SK-N-SH treated with all-trans-retinoic acid at 6 μM for 48 hours (cell line): ENCODE measurements at regions not wholly inside any gene's neighbourhood (a gene's known extent, or its start where the extent isn't known, plus 50 kb on each side); places are given as distances from the start of the nearest gene placed in this dataset.
A peak's percentile ranks its signal among the peaks of the same experiment; 100 is the strongest.

Experiments used
- ATAC-seq: fragments of 200-7000 bp; cut with Tn5 transposase; 3 replicates; pipeline ENCODE4 v1.9.1; 2020; ENCODE audit warnings: mild to moderate bottlenecking, moderate library complexity
- BACH2 ChIP-seq: fragments of 250-450 bp; sonication (Bioruptor Pico); IDR thresholded peaks from 2 replicates; pipeline ENCODE4 v1.9.0; 2021; ENCODE audit warnings: mild to moderate bottlenecking, borderline replicate concordance
- CSDC2 ChIP-seq: fragments of 250-450 bp; sonication (Bioruptor Pico); IDR thresholded peaks from 2 replicates; pipeline ENCODE4 v1.5.0; 2020; ENCODE audit warnings: mild to moderate bottlenecking, moderate library complexity
- ESRRG ChIP-seq: fragments of 250-450 bp; sonication (Bioruptor Pico); IDR thresholded peaks from 2 replicates; pipeline ENCODE4 v1.6.1; 2021; ENCODE audit warnings: mild to moderate bottlenecking
- GLIS3 ChIP-seq: fragments of 250-450 bp; sonication (Bioruptor Pico); IDR thresholded peaks from 2 replicates; pipeline ENCODE4 v1.5.0; 2020; ENCODE audit warnings: mild to moderate bottlenecking, moderate library complexity
- ISL1 ChIP-seq: fragments of 250-450 bp; sonication (Bioruptor Pico); IDR thresholded peaks from 2 replicates; pipeline ENCODE4 v2.1.2; 2022; ENCODE audit warnings: mild to moderate bottlenecking, moderate library complexity
- OSR1 ChIP-seq: fragments of 250-450 bp; sonication (Bioruptor Pico); IDR thresholded peaks from 2 replicates; pipeline ENCODE4 v1.8.0; 2022; ENCODE audit warnings: moderate library complexity, mild to moderate bottlenecking, inconsistent platforms
- PPARA ChIP-seq: fragments of 250-450 bp; sonication (Bioruptor Pico); IDR thresholded peaks from 2 replicates; pipeline ENCODE4 v1.5.0; 2020; ENCODE audit warnings: mild to moderate bottlenecking, borderline replicate concordance
- RARB ChIP-seq: fragments of 250-450 bp; sonication (Bioruptor Pico); IDR thresholded peaks from 2 replicates; pipeline ENCODE4 v1.8.0; 2021; ENCODE audit warnings: mild to moderate bottlenecking, moderate library complexity
- SNAI2 ChIP-seq: fragments of 250-450 bp; sonication (Bioruptor Pico); IDR thresholded peaks from 2 replicates; pipeline ENCODE4 v1.5.0; 2020; ENCODE audit warnings: mild to moderate bottlenecking, moderate library complexity
- TCF4 ChIP-seq: fragments of 250-450 bp; sonication (Bioruptor Pico); IDR thresholded peaks from 2 replicates; pipeline ENCODE4 v1.8.0; 2021; ENCODE audit warnings: mild to moderate bottlenecking, moderate library complexity, borderline replicate concordance
- TOX ChIP-seq: fragments of 250-450 bp; sonication (Bioruptor Pico); IDR thresholded peaks from 2 replicates; pipeline ENCODE4 v1.8.0; 2021; ENCODE audit warnings: mild to moderate bottlenecking, moderate library complexity, borderline replicate concordance
- ZC3H10 ChIP-seq: fragments of 250-450 bp; sonication (Bioruptor Pico); IDR thresholded peaks from 2 replicates; pipeline ENCODE4 v1.5.1; 2021; ENCODE audit warnings: mild to moderate bottlenecking, moderate library complexity
- ZFP3 ChIP-seq: fragments of 250-450 bp; sonication (Bioruptor Pico); IDR thresholded peaks from 2 replicates; pipeline ENCODE4 v1.5.0; 2020; ENCODE audit warnings: mild to moderate bottlenecking, moderate library complexity
- ZFP30 ChIP-seq: fragments of 450-650 bp; formaldehyde crosslinking; IDR thresholded peaks from 2 replicates; pipeline ENCODE4 v1.5.0; 2022; ENCODE audit warnings: mild to moderate bottlenecking, moderate library complexity
- ZNF565 ChIP-seq: fragments of 450-650 bp; formaldehyde crosslinking; conservative IDR thresholded peaks from 2 replicates; pipeline ENCODE4 v1.5.0; 2020; ENCODE audit warnings: low read depth, mild to moderate bottlenecking, moderate library complexity
- ZNF70 ChIP-seq: fragments of 450-650 bp; formaldehyde crosslinking; IDR thresholded peaks from 2 replicates; pipeline ENCODE4 v1.5.0; 2020; ENCODE audit warnings: mild to moderate bottlenecking, moderate library complexity
- ZNF8 ChIP-seq: fragments of 450-650 bp; formaldehyde crosslinking; IDR thresholded peaks from 2 replicates; pipeline ENCODE4 v1.5.0; 2020; ENCODE audit warnings: mild to moderate bottlenecking, moderate library complexity
- TF ChIP-seq, protein P1 (sequence below): fragments of 250-450 bp; sonication (Bioruptor Pico); IDR thresholded peaks from 2 replicates; pipeline ENCODE4 v1.5.1; 2021; ENCODE audit warnings: mild to moderate bottlenecking, moderate library complexity
- TF ChIP-seq, protein P2 (sequence below): fragments of 250-450 bp; sonication (Bioruptor Pico); IDR thresholded peaks from 2 replicates; pipeline ENCODE4 v1.8.0; 2021; ENCODE audit warnings: low read depth, mild to moderate bottlenecking, moderate library complexity, borderline replicate concordance
- TF ChIP-seq, protein P3 (sequence below): fragments of 250-450 bp; sonication (Bioruptor Pico); IDR thresholded peaks from 2 replicates; pipeline ENCODE4 v1.8.0; 2020; ENCODE audit warnings: mild to moderate bottlenecking, moderate library complexity, borderline replicate concordance
- TF ChIP-seq, protein P4 (sequence below): fragments of 250-450 bp; sonication (Bioruptor Pico); IDR thresholded peaks from 2 replicates; pipeline ENCODE4 v1.5.1; 2020; ENCODE audit warnings: low read depth, mild to moderate bottlenecking, moderate library complexity

DNA sequence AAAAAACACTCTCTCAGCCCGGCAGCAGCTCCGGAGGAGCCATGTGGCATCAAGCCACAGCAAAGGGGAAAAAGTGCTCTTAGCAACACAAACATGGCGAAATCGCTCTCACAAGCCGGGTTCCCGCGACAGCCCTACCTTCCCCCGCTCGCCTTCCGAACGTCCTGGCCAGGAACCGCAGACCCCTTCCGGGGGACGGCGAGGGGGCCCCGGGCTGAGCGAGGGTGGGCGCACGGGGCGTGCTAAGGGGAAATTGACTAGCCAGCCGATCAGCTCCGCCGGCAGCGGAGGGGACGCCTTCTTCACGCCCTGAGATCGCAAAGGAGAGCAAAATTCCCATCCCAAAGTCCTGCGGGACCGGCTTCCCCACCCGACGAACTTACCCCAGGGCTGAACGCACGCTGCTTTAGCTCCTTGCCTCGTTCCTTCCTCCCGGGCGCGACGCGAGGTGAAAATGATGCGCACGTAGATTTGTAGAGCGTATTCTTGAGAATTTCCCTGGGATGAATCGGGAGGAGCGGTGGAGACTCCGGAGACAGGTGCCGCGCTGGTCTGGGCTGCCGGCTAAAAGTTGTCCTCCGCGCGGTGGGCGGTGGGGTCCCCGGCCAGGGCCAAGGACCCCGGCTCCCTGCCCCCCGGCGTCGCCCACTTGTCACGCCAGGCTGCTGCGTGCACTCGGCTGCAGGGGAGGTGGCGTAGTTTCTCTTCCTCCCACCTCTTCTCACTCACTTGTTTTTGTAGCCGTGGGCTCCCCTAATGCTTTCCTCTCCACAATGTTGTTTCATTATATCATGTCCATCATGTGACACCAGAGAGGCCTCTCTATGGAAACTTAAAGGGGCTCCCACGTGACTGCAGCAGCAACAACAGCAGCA is 220.1 kb upstream of the MKLN1 start:
- ATAC-seq: peak; percentile 53
- TF ChIP-seq OSR1 (CRISPR knock-in tag) (no peak), ZNF565 (CRISPR knock-in tag) (0 out of 2 replicates have a peak, but pooled peaks have one; percentile 34), ZFP3 (no peak), SNAI2 (peak; percentile 13; the same call in 1 of the 2 replicates), ZNF8 (CRISPR knock-in tag) (no peak), ZC3H10 (CRISPR knock-in tag) (no peak), ZNF70 (CRISPR knock-in tag) (no peak), TCF4 (CRISPR knock-in tag) (no peak), GLIS3 (no peak), BACH2 (no peak), TOX (CRISPR knock-in tag) (no peak), ISL1 (CRISPR knock-in tag) (no peak)
- TF ChIP-seq, protein P1, sequence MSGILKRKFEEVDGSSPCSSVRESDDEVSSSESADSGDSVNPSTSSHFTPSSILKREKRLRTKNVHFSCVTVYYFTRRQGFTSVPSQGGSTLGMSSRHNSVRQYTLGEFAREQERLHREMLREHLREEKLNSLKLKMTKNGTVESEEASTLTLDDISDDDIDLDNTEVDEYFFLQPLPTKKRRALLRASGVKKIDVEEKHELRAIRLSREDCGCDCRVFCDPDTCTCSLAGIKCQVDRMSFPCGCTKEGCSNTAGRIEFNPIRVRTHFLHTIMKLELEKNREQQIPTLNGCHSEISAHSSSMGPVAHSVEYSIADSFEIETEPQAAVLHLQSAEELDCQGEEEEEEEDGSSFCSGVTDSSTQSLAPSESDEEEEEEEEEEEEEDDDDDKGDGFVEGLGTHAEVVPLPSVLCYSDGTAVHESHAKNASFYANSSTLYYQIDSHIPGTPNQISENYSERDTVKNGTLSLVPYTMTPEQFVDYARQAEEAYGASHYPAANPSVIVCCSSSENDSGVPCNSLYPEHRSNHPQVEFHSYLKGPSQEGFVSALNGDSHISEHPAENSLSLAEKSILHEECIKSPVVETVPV (CRISPR knock-in tag): no peak
- TF ChIP-seq, protein P2, sequence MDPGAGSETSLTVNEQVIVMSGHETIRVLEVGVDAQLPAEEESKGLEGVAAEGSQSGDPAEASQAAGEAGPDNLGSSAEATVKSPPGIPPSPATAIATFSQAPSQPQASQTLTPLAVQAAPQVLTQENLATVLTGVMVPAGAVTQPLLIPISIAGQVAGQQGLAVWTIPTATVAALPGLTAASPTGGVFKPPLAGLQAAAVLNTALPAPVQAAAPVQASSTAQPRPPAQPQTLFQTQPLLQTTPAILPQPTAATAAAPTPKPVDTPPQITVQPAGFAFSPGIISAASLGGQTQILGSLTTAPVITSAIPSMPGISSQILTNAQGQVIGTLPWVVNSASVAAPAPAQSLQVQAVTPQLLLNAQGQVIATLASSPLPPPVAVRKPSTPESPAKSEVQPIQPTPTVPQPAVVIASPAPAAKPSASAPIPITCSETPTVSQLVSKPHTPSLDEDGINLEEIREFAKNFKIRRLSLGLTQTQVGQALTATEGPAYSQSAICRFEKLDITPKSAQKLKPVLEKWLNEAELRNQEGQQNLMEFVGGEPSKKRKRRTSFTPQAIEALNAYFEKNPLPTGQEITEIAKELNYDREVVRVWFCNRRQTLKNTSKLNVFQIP (CRISPR knock-in tag): no peak
- TF ChIP-seq, protein P3, sequence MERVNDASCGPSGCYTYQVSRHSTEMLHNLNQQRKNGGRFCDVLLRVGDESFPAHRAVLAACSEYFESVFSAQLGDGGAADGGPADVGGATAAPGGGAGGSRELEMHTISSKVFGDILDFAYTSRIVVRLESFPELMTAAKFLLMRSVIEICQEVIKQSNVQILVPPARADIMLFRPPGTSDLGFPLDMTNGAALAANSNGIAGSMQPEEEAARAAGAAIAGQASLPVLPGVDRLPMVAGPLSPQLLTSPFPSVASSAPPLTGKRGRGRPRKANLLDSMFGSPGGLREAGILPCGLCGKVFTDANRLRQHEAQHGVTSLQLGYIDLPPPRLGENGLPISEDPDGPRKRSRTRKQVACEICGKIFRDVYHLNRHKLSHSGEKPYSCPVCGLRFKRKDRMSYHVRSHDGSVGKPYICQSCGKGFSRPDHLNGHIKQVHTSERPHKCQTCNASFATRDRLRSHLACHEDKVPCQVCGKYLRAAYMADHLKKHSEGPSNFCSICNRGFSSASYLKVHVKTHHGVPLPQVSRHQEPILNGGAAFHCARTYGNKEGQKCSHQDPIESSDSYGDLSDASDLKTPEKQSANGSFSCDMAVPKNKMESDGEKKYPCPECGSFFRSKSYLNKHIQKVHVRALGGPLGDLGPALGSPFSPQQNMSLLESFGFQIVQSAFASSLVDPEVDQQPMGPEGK (CRISPR knock-in tag): no peak

DNA sequence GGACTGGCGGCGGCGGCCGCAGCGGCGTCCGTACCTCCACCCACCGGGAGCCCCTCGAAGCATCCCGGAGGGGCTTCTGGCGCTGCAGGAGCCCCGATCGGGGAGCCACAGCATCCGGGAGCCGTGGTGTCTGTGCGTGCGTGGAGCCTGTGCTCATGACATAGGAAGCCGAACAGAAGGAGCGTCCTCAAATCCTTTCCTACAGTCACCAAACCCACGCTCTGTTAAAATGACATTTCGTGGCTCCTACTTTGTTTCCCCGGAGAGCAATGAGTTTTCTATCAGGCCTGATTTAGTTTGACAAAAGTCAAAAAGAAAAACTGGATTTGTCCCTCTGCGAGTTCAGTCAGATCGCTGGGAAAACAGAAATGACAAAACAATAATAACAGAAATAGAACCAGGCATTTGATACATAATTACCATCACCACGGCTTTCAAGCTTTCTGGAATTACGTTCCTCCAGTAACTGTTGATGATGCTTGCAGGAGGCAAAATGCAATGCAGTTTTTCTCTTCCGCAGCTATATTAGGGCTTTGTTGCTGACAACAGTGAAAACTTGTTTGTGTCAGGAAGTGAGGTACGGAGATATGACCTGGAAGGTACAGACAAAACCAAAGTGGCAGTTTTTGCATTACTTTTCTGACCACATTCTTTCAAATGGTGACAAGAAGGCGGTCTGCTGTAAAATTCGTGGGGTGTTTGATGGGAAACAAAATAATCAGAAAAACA is 219.3 kb upstream of the MKLN1 start:
- no peak for ATAC-seq
- no peak for TF ChIP-seq ZNF8 (CRISPR knock-in tag)
- no peak for TF ChIP-seq ESRRG (CRISPR knock-in tag)
- TF ChIP-seq PPARA (CRISPR knock-in tag): no peak
- TF ChIP-seq, protein P2 (CRISPR knock-in tag): no peak

DNA sequence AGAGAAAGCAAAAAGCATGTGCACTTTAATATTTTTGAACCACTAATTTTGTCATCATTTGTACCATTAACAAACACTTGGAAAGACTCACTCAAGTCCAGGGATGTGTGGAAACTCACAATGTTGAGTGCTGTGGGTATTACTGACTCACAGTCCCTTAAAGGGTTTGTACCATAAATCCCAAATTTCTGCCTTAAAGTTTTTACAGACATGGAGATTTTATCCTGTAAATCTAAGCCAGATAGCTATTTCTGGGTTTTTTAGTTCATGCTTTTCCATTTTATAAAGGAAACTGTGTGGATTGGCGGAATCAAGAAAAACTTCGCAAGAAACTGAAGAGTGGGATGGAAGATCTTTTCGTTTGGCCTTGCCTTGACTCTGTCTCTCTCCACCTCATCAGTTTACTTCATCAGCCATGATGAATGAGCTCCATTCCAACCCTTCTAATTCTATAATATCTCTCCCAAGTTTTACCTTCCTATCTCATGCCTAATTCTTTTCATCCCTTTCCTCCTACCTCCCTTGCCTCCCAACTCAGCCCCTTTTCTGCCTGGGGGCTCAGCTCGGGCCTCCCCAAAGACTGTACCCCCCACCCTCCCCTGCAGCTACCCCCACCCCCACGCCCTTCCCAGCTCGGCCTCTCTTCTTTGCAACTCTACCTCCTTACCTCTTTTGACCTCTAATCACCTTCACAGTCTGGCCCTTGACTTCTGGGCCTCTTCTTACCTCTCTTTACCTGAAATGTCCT is 218.5 kb upstream of the MKLN1 start:
- no peak for TF ChIP-seq TCF4 (CRISPR knock-in tag)
- TF ChIP-seq TOX (CRISPR knock-in tag): no peak
- no peak for TF ChIP-seq GLIS3
- no peak for TF ChIP-seq SNAI2
- TF ChIP-seq PPARA (CRISPR knock-in tag): no peak
- peak; percentile 33; the same call in 1 of the 2 replicates for TF ChIP-seq RARB (CRISPR knock-in tag)
- TF ChIP-seq ZFP3: 0 out of 2 replicates have a peak, but pooled peaks have one; percentile 29
- TF ChIP-seq, all 23 proteins: peak for 2
- ATAC-seq: no peak

DNA sequence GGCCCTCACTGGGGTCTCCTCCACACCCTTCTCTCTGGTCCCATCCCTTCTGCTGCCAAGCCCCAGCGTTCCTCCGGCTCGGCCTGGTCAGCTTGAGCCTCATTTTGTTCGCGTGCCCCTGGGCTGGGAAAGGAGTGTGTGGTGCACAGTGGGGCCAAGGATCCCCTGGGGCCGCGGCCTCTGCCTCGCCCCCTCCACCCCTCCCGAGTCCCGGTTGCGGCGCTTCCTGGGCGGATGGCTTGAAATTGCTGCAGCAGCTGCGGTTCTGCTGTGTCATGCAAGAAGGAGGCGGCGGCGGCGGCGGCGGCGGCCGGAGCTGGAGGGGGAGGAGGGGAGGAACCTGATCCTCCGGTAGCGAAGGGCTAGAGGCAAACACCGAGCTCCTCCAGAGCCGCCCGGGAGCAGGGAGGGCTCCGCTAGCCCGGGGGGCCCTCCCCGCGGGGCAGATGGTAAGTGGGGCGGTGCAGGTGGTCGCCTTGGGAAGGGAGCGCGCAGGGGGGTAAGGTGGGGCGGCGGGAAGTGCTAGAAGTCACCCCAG is 217.8 kb upstream of the MKLN1 start:
- peak; percentile 61 for ATAC-seq
- TF ChIP-seq, protein P4, sequence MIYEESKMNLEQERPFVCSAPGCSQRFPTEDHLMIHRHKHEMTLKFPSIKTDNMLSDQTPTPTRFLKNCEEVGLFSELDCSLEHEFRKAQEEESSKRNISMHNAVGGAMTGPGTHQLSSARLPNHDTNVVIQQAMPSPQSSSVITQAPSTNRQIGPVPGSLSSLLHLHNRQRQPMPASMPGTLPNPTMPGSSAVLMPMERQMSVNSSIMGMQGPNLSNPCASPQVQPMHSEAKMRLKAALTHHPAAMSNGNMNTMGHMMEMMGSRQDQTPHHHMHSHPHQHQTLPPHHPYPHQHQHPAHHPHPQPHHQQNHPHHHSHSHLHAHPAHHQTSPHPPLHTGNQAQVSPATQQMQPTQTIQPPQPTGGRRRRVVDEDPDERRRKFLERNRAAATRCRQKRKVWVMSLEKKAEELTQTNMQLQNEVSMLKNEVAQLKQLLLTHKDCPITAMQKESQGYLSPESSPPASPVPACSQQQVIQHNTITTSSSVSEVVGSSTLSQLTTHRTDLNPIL: no peak
- TF ChIP-seq SNAI2 (no peak), RARB (CRISPR knock-in tag) (no peak), ZNF565 (CRISPR knock-in tag) (no peak; the same call in 1 of the 2 replicates), ZFP30 (CRISPR knock-in tag) (no peak), TOX (CRISPR knock-in tag) (no peak), OSR1 (CRISPR knock-in tag) (no peak), GLIS3 (0 out of 2 replicates have a peak, but pooled peaks have one; percentile 4), CSDC2 (CRISPR knock-in tag) (0 out of 2 replicates have a peak, but pooled peaks have one; percentile 52), ZNF70 (CRISPR knock-in tag) (no peak), ZNF8 (CRISPR knock-in tag) (no peak)
